GM21447 (cell line): ENCODE measurements at regions not wholly inside any gene's neighbourhood (a gene's known extent, or its start where the extent isn't known, plus 50 kb on each side); places are given as distances from the start of the nearest gene placed in this dataset.

Experiments used
- ATAC-seq: cut with Tn5 transposase; IDR thresholded peaks from one replicate; pipeline ENCODE4 v1.9.1; 2021; ENCODE audit not compliant: unreplicated experiment

DNA sequence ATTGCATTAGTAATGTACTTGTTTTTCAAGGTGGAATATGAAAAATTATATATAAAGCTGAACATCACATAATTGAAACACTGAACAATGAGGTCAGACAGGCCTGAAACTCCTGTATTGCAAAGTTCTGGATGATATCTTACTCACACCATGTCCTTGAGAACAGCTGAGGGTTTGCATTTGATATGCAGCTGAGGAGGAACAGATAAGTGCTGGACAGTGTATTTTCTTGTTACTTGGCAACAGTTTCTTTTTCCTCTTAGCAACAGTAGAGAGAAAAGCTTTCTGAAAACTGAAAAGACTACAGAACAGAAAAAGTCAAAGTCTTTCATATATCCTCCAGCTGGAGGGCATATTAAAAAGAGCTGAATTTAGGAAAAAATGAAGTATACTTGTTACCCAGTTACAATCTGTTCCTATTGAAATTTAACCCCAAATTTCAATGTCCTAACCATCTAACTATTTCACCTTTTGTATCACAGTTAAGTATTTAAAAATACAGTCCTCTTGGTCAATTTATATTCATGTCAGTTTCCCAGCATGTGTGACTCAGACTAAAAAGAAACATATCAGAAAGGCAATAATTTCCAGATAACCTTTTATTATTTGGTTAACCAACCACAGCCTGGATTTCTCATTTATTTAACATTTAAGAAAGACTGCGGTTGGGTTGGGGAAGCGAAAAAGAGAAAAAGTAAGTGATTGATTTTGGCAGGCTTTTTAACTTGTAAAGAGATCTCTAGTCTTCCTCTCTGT, 733.0 kb upstream of the DPPA4 start:
- no peak for ATAC-seq

GRCh38 chr3:110074095-110074494, 736.7 kb upstream of the DPPA4 start:
- ATAC-seq = no peak

DNA sequence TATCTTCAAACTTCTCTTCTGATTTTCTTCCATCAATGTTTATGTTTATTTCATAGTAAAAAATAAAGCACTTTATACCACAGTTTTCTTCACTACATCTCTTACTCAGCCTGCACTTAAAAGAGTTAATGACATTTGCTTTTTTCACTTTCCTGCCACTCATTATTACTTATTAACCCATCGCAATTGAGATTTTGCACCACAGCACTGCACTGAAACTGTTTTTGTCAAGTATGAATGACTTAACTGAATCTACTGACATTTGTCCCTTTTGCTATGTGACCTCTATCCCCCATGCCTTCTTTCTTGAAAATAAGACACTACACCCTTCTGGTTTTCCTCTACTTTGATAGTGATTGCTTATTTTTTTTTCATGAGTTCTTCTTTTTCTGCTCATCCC, 739.7 kb upstream of the DPPA4 start:
- no peak for ATAC-seq

GRCh38 chr3:110093411-110093810, 756.1 kb upstream of the DPPA4 start:
- ATAC-seq = no peak

DNA sequence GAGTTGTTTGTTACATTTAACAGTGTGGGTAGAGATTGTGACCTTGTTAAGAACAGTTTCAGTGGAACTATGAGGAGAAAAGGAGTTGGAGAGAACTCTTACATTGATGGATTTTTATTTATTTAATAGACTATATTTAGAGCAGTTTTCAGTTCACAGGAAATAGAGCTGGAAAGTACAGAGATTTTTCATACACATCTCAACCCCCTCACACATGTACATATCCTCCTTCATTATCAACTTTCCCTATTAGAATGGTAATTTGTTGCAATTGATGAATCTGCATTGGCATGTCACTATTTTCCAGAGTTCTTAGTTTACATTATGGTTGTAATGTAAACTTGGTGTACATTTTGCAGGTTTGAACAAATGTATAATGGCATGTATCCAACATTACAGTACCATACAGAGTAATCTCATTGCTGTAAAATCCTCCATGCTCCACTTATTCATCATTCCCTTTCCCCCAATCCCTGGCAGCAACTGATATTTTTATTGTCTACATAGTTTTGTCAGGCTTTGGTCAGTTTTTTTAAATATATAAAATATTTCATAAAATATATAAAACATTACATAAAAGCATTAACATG, 756.6 kb upstream of the DPPA4 start:
- no peak for ATAC-seq

DNA sequence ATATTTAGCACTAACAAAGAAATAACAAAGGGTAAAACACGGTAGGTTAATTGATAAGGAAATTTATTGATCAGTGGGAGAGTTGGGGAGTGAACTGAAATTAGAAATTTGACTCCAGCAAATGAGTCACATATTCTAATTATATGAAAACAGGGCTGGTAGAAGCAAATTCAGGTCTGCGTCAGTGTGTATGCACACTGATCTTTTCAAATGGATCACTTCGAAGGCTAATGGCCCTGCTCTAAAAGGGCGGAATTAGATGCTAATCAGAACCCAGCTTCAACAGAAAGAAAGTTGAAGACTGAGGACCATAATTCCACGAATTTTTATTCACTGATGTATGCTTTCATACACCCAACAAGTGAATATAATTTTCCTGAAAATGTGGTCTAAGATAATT, 762.4 kb upstream of the DPPA4 start:
- no peak for ATAC-seq

DNA sequence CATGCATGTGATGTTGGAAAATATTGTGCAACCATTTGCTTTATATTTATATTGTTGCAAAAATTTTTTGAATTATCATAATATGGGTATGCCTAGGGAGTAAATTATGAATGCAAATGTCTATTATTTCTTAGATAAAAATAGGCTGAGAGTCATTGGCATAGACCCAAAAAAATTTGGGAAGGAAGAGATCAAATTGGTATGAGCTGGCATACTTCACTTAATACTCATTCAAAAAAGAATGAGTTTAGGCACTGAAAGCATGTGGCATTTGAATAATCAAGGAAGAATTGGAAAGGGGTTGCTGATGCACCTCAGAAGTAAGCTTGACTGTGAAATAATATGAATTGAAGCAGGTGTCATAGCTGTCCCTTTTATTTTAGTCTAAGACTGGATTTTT, 764.0 kb upstream of the DPPA4 start:
- ATAC-seq = no peak

- ATAC-seq = no peak
Observed at GRCh38 chr3:110106805-110107204, 769.5 kb upstream of the DPPA4 start.

GRCh38 chr3:110123946-110124345, 786.6 kb upstream of the DPPA4 start:
- ATAC-seq = no peak

DNA sequence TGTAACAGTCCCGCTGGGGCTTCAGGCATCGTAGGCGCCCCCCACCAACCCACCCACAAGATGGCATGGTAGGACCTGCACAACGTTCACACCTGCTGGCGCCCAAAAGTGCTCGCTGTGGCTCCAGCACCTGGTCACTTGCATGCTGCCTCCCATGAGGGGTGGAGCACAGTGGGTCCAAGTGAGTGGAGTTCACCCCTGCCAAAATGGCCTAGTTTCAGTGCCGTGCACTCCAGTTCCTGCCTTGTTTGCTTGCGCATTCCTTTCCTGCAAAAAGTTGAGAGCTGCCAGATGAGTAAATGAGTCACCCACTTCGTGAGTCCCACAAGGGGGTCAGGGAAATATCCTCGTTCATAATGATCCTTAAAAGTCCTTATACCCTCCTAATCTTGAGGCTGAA, 788.7 kb upstream of the DPPA4 start:
- ATAC-seq = no peak

DNA sequence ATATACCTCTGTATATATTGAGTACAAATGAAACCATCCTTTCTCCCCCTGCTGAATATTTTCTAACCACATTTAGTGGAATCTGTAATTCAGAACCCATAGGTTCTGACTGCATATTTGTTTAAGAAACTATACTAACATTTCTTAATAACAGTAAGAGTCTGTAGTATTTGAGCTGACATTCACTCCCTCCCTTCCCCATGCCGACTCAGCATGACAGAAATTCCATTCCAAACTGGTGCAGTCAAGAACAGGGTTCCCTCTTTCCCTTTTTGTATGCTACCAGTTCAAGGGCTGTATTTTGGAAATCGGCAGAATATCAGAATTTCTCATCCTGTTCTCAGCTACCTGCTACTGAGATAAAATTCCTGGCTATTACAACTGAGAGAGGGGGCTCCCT, 796.6 kb upstream of the DPPA4 start:
- ATAC-seq = no peak

DNA sequence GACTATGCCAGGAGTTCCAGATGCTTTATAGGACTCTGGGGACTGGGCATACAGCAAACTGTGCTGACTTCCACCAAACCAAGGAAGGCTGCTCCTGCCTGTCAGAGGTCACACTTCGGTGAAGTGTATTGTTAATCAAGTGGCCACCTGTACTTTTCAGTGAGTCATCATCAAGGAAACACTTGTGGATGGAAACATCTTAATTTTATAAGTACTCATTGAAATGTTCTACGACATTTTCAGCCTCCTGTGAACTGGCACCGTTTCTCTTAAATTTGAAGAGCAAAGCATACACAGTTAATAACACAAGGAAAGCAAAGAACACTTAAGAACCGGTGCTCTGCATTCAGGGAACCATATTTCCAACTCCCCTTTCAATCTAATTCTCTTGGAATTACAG, 801.7 kb upstream of the DPPA4 start:
- ATAC-seq = no peak

- no peak for ATAC-seq
Observed at GRCh38 chr3:110139821-110140220, 802.5 kb upstream of the DPPA4 start.

DNA sequence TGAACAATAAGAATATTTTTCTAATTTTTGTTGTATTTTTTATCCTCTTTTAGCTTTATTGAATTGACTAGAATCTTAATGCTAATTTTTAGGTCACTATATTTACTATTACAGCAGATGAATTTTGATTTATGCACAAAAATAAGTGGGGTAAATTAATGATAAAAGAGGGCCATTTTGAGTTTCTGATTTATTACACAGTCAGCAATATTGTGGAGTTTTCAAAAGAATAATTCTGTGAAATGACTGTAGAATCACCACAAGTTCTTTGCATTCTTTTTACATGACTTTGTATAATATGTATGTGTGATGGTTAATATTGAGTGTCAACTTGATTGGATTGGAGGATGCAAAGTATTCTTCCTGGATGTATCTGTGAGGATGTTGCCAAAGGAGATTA, 812.4 kb upstream of the DPPA4 start:
- no peak for ATAC-seq

DNA sequence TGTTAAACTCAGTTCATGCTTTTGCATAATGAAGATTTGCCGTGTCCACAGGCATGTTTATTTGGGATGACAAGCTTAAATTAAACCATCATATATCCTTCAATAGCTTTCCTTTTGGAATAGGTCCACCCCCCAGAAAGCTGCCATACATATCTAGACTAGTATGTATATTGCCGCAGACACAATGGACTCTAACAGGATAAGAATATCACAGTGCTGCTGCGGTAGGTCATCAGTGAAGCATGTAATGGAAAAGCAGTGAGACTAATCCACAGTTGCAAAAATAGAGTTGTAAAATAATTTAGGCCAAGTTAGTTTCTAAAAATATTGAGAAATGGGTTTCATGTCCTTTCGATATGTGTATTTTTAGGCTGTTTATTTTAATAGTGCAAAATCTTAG, 819.9 kb upstream of the DPPA4 start:
- ATAC-seq = no peak

GRCh38 chr3:110164632-110165369, 827.5 kb upstream of the DPPA4 start:
- ATAC-seq = no peak

- ATAC-seq = no peak
Observed at GRCh38 chr3:110165370-110165743, 828.0 kb upstream of the DPPA4 start.

GRCh38 chr3:110165753-110166152, 828.4 kb upstream of the DPPA4 start:
- no peak for ATAC-seq

- no peak for ATAC-seq
Observed at GRCh38 chr3:110166791-110167190, 829.4 kb upstream of the DPPA4 start.

- no peak for ATAC-seq
Observed at GRCh38 chr3:110174908-110175307, 837.6 kb upstream of the DPPA4 start.

GRCh38 chr3:110178965-110179364, 841.6 kb upstream of the DPPA4 start:
- ATAC-seq = no peak

GRCh38 chr3:110180733-110181132, 843.4 kb upstream of the DPPA4 start:
- ATAC-seq = no peak
